PC-9 (cell line): ENCODE measurements at regions not wholly inside any gene's neighbourhood (a gene's known extent, or its start where the extent isn't known, plus 50 kb on each side); places are given as distances from the start of the nearest gene placed in this dataset.

Experiments used
- BruUV-seq: library from RNA; stranded (reverse); fragments of 400-500 nt; replicated peaks from 2 replicates; lab custom pipeline; 2021; lab: Mats Ljungman, UMichigan
- CTCF ChIA-PET: fragments of 300-600 bp; sonication (Branson Sonifier 250); formaldehyde crosslinking; loops from one replicate; lab custom pipeline; 2022; ENCODE audit warnings: antibody characterized with exemption; lab: Charles Lee
- POLR2A ChIA-PET: fragments of 300-600 bp; sonication (Branson Sonifier 250); formaldehyde crosslinking; loops from one replicate; lab custom pipeline; 2022; ENCODE audit warnings: antibody characterized with exemption; ENCODE audit not compliant: unreplicated experiment; lab: Charles Lee
- DNase-seq, 2 experiments: peaks; one replicate each; pipeline versions ENCODE4 v3.0.0 to v3.0.0-alpha.2; 2015 to 2022; ENCODE audit warnings: mixed read lengths in 1 of 2
- H2AFZ ChIP-seq: fragments of 200-600 bp; sonication (generic); 2 replicates; pipeline ENCODE4 v1.8.1; 2017; ENCODE audit warnings: antibody characterized with exemption
- H3F3A ChIP-seq: fragments of 200-600 bp; sonication (generic); 2 replicates; pipeline ENCODE4 v1.8.1; 2017; ENCODE audit warnings: antibody characterized with exemption, mild to moderate bottlenecking, low read depth; ENCODE audit not compliant: insufficient read depth
- H3K27ac ChIP-seq: fragments of 200-600 bp; sonication (generic); 2 replicates; pipeline ENCODE4 v1.6.1; 2016; ENCODE audit warnings: mixed run types
- H3K27me3 ChIP-seq: fragments of 200-600 bp; sonication (generic); 2 replicates; pipeline ENCODE4 v1.6.1; 2016; ENCODE audit warnings: low read depth, mixed run types; ENCODE audit not compliant: insufficient read depth
- H3K36me3 ChIP-seq: fragments of 200-600 bp; sonication (generic); 2 replicates; pipeline ENCODE4 v1.6.1; 2016; ENCODE audit warnings: low read depth, mixed run types
- H3K4me1 ChIP-seq: fragments of 200-600 bp; sonication (generic); replicated peaks from 2 replicates; pipeline ENCODE4 v1.6.1; 2016; ENCODE audit warnings: mixed run types; ENCODE audit not compliant: insufficient read depth
- H3K4me2 ChIP-seq: fragments of 200-600 bp; sonication (generic); 2 replicates; pipeline ENCODE4 v1.6.1; 2017; ENCODE audit warnings: mixed run types
- H3K4me3 ChIP-seq: fragments of 200-600 bp; sonication (generic); 2 replicates; pipeline ENCODE4 v1.6.1; 2016; ENCODE audit warnings: mixed run types
- H3K79me2 ChIP-seq: fragments of 200-600 bp; sonication (generic); 2 replicates; pipeline ENCODE4 v1.6.1; 2017; ENCODE audit warnings: low read depth, mixed run types
- H3K9me2 ChIP-seq: fragments of 200-600 bp; sonication (generic); 2 replicates; pipeline ENCODE4 v1.8.1; 2017; ENCODE audit warnings: mild to moderate bottlenecking; ENCODE audit not compliant: insufficient read depth
- H3K9me3 ChIP-seq: fragments of 200-600 bp; sonication (generic); 2 replicates; pipeline ENCODE4 v1.8.1; 2016; ENCODE audit warnings: low read depth; ENCODE audit not compliant: insufficient read depth
- H4K20me1 ChIP-seq: fragments of 200-600 bp; sonication (generic); 2 replicates; pipeline ENCODE4 v1.8.1; 2017; ENCODE audit not compliant: insufficient read depth
- CTCF ChIP-seq: fragments of 200-600 bp; sonication (generic); conservative IDR thresholded peaks from 2 replicates; pipeline ENCODE4 v1.6.1; 2017; ENCODE audit warnings: mixed run types, antibody characterized with exemption, mild to moderate bottlenecking, moderate library complexity
- EZH2 ChIP-seq: fragments of 200-600 bp; sonication (generic); IDR thresholded peaks from 2 replicates; pipeline ENCODE4 v1.8.0; 2017; ENCODE audit warnings: antibody characterized with exemption, low read depth
- intact Hi-C: fragments of 100-400 bp; cut with micrococcal nuclease; formaldehyde crosslinking; loops from one replicate; pipeline ENCODE4 v1.10.0; 2022; ENCODE audit not compliant: unreplicated experiment

DNA sequence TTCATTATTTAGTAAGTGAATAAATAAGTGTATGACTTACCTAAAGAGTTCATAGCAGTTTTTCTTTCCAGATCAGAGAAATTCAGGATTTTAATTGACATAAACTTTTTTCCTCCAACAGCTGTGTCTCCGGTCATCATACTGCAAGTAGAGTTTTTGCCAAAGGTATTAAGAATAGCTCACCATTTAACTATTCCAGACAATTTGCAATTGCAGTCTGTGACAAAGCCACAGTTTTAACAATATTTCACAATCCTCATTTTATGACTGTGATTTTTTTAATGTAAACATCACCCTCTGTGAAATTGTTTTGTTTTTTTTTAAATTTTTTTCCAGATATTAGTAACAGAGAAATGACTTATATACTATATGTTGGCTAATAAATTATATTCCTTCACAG is 199.1 kb downstream of the TRIB2 start:
- intact Hi-C loops, result no loop called here
- H3K79me2 ChIP-seq, result no peaks in the 10 kb centered on the region
- H3K9me3 ChIP-seq, result no peaks in the 10 kb centered on the region
- H3K9me2 ChIP-seq, result 0 out of 2 replicates have a peak, but pooled peaks cover 4% of the 10 kb centered on the region
- no peak overlapping the region for H3K4me2 ChIP-seq
- H3K4me3 ChIP-seq, result no peak overlapping the region
- no peaks in the 10 kb centered on the region for H3F3A ChIP-seq
- H2AFZ ChIP-seq, result no peak overlapping the region
- H3K27me3 ChIP-seq, result no peaks in the 10 kb centered on the region
- no TSS peak for BruUV-seq
- no peaks in the 10 kb centered on the region for H4K20me1 ChIP-seq
- ChIA-PET POLR2A (no interaction called here), CTCF (no interaction called here)
- H3K4me1 ChIP-seq, result peaks cover 11% of the 10 kb centered on the region; the same call in 1 of the 2 replicates
- no peaks in the 10 kb centered on the region for H3K36me3 ChIP-seq
- no peak overlapping the region for H3K27ac ChIP-seq
- TF ChIP-seq CTCF (no peak), EZH2 (no peak)
- DNase-seq, result no peak

DNA sequence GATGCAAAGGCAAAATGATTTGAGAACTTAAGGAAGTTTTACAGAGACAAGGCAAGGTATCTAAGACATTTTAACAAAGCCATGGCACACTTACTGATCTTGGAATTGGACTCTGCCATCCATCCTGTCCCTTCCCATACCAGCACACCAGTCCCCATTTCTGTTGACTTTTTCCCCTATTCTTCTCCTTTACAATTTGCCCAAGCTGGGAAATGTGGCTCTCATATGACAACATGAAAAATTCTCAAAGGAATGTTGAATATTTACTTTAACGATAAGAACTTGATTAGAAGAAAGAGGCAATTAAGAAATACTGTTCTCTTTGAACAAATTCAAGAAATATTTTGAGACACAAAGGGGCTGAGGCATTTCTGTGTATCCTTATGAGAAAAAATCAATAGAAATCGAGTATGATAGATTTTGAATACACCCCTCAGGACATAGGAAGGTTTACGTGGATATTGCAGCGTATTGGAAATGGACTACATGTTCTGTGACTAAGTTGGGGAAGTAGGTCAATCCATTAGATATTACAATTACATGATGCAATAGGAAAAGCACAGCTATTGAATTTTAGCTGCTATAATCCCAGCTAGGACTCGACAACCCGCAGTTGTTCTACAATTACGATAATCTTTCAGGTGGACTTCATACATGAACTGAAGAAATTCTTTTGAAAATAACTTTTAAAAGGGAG is 201.6 kb downstream of the TRIB2 start:
- H2AFZ ChIP-seq, result no peak overlapping the region
- no peak overlapping the region for H3K4me3 ChIP-seq

DNA sequence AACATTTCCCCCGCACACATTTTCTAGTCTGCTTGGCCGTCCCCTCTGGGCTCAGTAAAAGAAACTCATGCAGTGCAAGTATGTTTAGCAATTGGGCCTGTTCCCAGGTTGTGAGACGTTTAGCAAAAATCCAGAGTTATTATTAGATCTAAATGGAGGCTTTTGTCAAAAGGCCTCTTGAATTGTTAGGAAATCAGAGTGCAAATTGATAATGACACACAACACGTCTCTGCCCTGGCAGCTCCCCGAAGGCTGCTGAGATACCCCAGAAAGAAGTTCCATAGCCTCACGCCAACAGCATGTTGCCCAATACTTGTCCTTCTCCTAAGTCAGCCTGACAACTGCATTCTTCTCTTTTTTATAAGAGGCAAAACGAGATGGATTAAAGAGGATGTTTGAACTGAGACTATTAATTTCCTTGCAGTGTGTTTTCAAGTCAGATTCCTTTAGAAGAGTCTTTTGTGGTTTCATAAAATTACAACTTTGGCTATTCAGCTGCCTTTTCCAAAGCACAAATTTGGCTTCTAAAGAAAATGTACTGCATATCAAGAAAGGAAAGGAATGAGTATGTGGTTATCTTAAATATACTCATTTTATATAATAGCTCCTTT is 202.2 kb downstream of the TRIB2 start:
- H3K27ac ChIP-seq, result no peak overlapping the region
- no peak overlapping the region for H3K4me3 ChIP-seq
- ChIA-PET CTCF (no interaction called here), POLR2A (no interaction called here)
- H4K20me1 ChIP-seq, result no peaks in the 10 kb centered on the region
- H3K4me2 ChIP-seq, result no peak overlapping the region
- no peaks in the 10 kb centered on the region for H3K79me2 ChIP-seq
- BruUV-seq, result no TSS peak
- no peaks in the 10 kb centered on the region for H3K36me3 ChIP-seq
- no peaks in the 10 kb centered on the region for H3K9me3 ChIP-seq
- H3K4me1 ChIP-seq, result peaks cover 11% of the 10 kb centered on the region; the same call in 1 of the 2 replicates
- TF ChIP-seq EZH2, result no peak
- no peak for TF ChIP-seq CTCF
- no peak overlapping the region for H2AFZ ChIP-seq
- no peaks in the 10 kb centered on the region for H3K27me3 ChIP-seq
- no peak for DNase-seq
- no peaks in the 10 kb centered on the region for H3F3A ChIP-seq
- no peaks in the 10 kb centered on the region for H3K9me2 ChIP-seq
- intact Hi-C loops, result no loop called here

More for the DNA sequence above, 201.6 kb downstream of the TRIB2 start:
- H4K20me1 ChIP-seq, result no peaks in the 10 kb centered on the region
- intact Hi-C loops, result no loop called here
- no peak for DNase-seq
- no peaks in the 10 kb centered on the region for H3F3A ChIP-seq
- CTCF ChIA-PET, result no interaction called here
- POLR2A ChIA-PET, result no interaction called here
- no peaks in the 10 kb centered on the region for H3K27me3 ChIP-seq
- no peaks in the 10 kb centered on the region for H3K9me2 ChIP-seq
- no peak overlapping the region for H3K4me2 ChIP-seq
- BruUV-seq, result no TSS peak
- no peak overlapping the region for H3K27ac ChIP-seq
- no peaks in the 10 kb centered on the region for H3K9me3 ChIP-seq
- TF ChIP-seq EZH2 (no peak), CTCF (no peak)
- H3K79me2 ChIP-seq, result no peaks in the 10 kb centered on the region
- peaks cover 11% of the 10 kb centered on the region; the same call in 1 of the 2 replicates for H3K4me1 ChIP-seq
- H3K36me3 ChIP-seq, result no peaks in the 10 kb centered on the region
